ENCODE measurements at regions not wholly inside any gene's neighbourhood (a gene's known extent, or its start where the extent isn't known, plus 50 kb on each side); places are given as distances from the start of the nearest gene placed in this dataset.

DNA sequence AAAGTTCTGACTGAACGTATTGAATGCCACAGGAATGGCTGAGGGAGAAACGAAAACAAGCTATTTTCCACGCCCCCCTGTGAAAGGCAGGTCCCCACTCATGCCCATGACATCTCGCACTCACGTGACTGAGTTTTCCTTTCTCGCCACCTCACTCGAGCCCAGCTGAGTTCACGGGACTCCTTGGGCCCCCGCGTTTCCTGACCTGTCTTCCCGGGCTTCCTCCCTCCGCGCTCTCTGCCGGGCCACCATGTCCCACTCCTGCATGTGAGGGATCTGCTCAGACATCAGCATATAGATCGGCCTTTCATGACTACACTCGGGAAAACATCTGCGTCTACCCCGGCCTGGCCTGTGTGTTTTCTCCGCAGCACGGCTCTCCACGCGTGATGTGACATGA, 226.0 kb upstream of the ADARB2 start:
- Mint-ChIP-seq H3K36me3 (ENCODE audit: insufficient read depth in 1 of 3, low read depth in 3 of 3) (no peaks in the 10 kb centered on the region), H3K4me1 (peaks cover 5 to 6% of the 10 kb centered on the region in 2 experiments), H3K27ac (no peak overlapping the region; a peak in 1 of 7 replicates), H3K27me3 (ENCODE audit: low read depth) (no peaks in the 10 kb centered on the region), H3K9me3 (no peaks in the 10 kb centered on the region), H3K4me3 (no peak overlapping the region)
- no peak overlapping the region for H3K23ac ChIP-seq (ENCODE audit: insufficient read length, low read depth, low read length)
- no peak overlapping the region for H4K5ac ChIP-seq (ENCODE audit: insufficient read length, low read depth, low read length)
- no peaks in the 10 kb centered on the region for H3K9me3 ChIP-seq (ENCODE audit: control insufficient read depth, low read depth, low read length)
- no peak overlapping the region for H3K9ac ChIP-seq (ENCODE audit: extremely low read depth, insufficient read length, low read length)
- H3K4me2 ChIP-seq (ENCODE audit: insufficient read depth, insufficient read length, low read length), result no peak overlapping the region
- no peak overlapping the region for H3K27ac ChIP-seq (ENCODE audit: insufficient read length, low read depth, low read length)
- H3K79me2 ChIP-seq (ENCODE audit: insufficient read depth, low read length), result no peaks in the 10 kb centered on the region
- no peaks in the 10 kb centered on the region for H3K27me3 ChIP-seq (ENCODE audit: insufficient read depth, low read length)
- no peaks in the 10 kb centered on the region for H3K4me1 ChIP-seq (ENCODE audit: insufficient read depth, low read length)
- no peak overlapping the region for H2AK5ac ChIP-seq (ENCODE audit: insufficient read length, low read length)
- WGBS (ENCODE audit: extremely low coverage, insufficient read length, low lambda C conversion rate), result no CpG with 5 or more reads among the region's 22 CpGs
- H3K56ac ChIP-seq (ENCODE audit: insufficient read length, low read depth, low read length), result no peak overlapping the region
- TF ChIP-seq, protein P1, sequence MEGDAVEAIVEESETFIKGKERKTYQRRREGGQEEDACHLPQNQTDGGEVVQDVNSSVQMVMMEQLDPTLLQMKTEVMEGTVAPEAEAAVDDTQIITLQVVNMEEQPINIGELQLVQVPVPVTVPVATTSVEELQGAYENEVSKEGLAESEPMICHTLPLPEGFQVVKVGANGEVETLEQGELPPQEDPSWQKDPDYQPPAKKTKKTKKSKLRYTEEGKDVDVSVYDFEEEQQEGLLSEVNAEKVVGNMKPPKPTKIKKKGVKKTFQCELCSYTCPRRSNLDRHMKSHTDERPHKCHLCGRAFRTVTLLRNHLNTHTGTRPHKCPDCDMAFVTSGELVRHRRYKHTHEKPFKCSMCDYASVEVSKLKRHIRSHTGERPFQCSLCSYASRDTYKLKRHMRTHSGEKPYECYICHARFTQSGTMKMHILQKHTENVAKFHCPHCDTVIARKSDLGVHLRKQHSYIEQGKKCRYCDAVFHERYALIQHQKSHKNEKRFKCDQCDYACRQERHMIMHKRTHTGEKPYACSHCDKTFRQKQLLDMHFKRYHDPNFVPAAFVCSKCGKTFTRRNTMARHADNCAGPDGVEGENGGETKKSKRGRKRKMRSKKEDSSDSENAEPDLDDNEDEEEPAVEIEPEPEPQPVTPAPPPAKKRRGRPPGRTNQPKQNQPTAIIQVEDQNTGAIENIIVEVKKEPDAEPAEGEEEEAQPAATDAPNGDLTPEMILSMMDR (conservative IDR thresholded peaks at IDR 0.05), result no peak
- no peak overlapping the region for H2BK12ac ChIP-seq (ENCODE audit: insufficient read length, low read depth, low read length)
- H2BK120ac ChIP-seq (ENCODE audit: low read depth, low read length, poor library complexity, severe bottlenecking), result no peak overlapping the region
- H3K18ac ChIP-seq (ENCODE audit: insufficient read length, low read depth, low read length), result no peak overlapping the region
- no peak overlapping the region for H2BK15ac ChIP-seq (ENCODE audit: low read depth, low read length)
- no peak overlapping the region for H2BK5ac ChIP-seq (ENCODE audit: insufficient read length, low read length)
- no peak overlapping the region for H2AFZ ChIP-seq (ENCODE audit: low read length)
- H3K79me1 ChIP-seq (ENCODE audit: insufficient read depth, low read depth, low read length, poor library complexity, severe bottlenecking), result no peaks in the 10 kb centered on the region
- no peak overlapping the region for H4K91ac ChIP-seq (ENCODE audit: insufficient read length, low read depth, low read length)
- no peak overlapping the region; the same call in 1 of the 2 replicates for H3K14ac ChIP-seq (ENCODE audit: insufficient read depth, low read length)
- DNase-seq, result no peak
- no peaks in the 10 kb centered on the region for H3K23me2 ChIP-seq (ENCODE audit: insufficient read length, low read depth, low read length, poor library complexity, severe bottlenecking)
- no peak overlapping the region for H3K4ac ChIP-seq (ENCODE audit: low read depth, low read length)
- H4K20me1 ChIP-seq (ENCODE audit: control insufficient read depth, insufficient read depth, insufficient read length), result no peaks in the 10 kb centered on the region
- H4K8ac ChIP-seq (replicated peaks; ENCODE audit: insufficient read length, low read depth, low read length), result no peak overlapping the region
- no peak overlapping the region for H2BK20ac ChIP-seq (ENCODE audit: low read depth, low read length, poor library complexity, severe bottlenecking)
- no peak overlapping the region for H3T11ph ChIP-seq (ENCODE audit: low read length)
